Stimulated activated CD4-positive, alpha-beta T cell treated with anti-CD3 and anti-CD28 coated beads, Interleukin-15, amount 100 ng/mL, for 48 hours (primary cell): ENCODE measurements at regions not wholly inside any gene's neighbourhood (a gene's known extent, or its start where the extent isn't known, plus 50 kb on each side); places are given as distances from the start of the nearest gene placed in this dataset.

ENCODE experiments used
- DNase-seq, 2 donors: peaks; one replicate each; pipeline ENCODE4 v3.0.0-alpha.2; 2020; ENCODE audit warnings: low read depth in 2 of 2

- DNase-seq = no peak
These were observed 442.2 kb upstream of the CLINT1 start for GRCh38 chr5:158301186-158301585.

GRCh38 chr5:158300256-158300655 is 441.3 kb upstream of the CLINT1 start:
- no peak for DNase-seq

GRCh38 chr5:158297002-158297527 is 438.1 kb upstream of the CLINT1 start:
- DNase-seq = no peak

- no peak for DNase-seq
These were observed 435.8 kb upstream of the CLINT1 start for GRCh38 chr5:158294701-158295100.

- DNase-seq = no peak
These were observed 434.0 kb upstream of the CLINT1 start for GRCh38 chr5:158292981-158293380.

GRCh38 chr5:158289967-158290366 is 431.0 kb upstream of the CLINT1 start:
- DNase-seq = no peak

- DNase-seq = no peak
These were observed 429.3 kb upstream of the CLINT1 start for GRCh38 chr5:158288272-158288657.

GRCh38 chr5:158287643-158288271 is 428.8 kb upstream of the CLINT1 start:
- no peak for DNase-seq

- DNase-seq = no peak
These were observed 427.9 kb upstream of the CLINT1 start for GRCh38 chr5:158286827-158287226.

- no peak for DNase-seq
These were observed 426.8 kb upstream of the CLINT1 start for GRCh38 chr5:158285698-158286097.

GRCh38 chr5:158284242-158284641 is 425.3 kb upstream of the CLINT1 start:
- no peak for DNase-seq

- DNase-seq = no peak
These were observed 424.5 kb upstream of the CLINT1 start for GRCh38 chr5:158283397-158283796.

GRCh38 chr5:158278216-158278925 is 419.4 kb upstream of the CLINT1 start:
- no peak for DNase-seq

GRCh38 chr5:158277276-158277675 is 418.3 kb upstream of the CLINT1 start:
- DNase-seq = no peak

GRCh38 chr5:158276692-158277091 is 417.7 kb upstream of the CLINT1 start:
- no peak for DNase-seq

GRCh38 chr5:158275511-158275910 is 416.6 kb upstream of the CLINT1 start:
- no peak for DNase-seq

GRCh38 chr5:158273035-158273434 is 414.1 kb upstream of the CLINT1 start:
- no peak for DNase-seq

GRCh38 chr5:158272409-158272808 is 413.5 kb upstream of the CLINT1 start:
- no peak for DNase-seq

- DNase-seq = no peak
These were observed 412.1 kb upstream of the CLINT1 start for GRCh38 chr5:158270996-158271554.

- DNase-seq = no peak
These were observed 409.3 kb upstream of the CLINT1 start for GRCh38 chr5:158268286-158268685.

- DNase-seq = no peak
These were observed 408.3 kb upstream of the CLINT1 start for GRCh38 chr5:158267228-158267627.

GRCh38 chr5:158265931-158266700 is 407.2 kb upstream of the CLINT1 start:
- no peak for DNase-seq
